Nephron (organoid): ENCODE measurements at regions not wholly inside any gene's neighbourhood (a gene's known extent, or its start where the extent isn't known, plus 50 kb on each side); places are given as distances from the start of the nearest gene placed in this dataset.

ENCODE experiments used
- H3K27ac Mint-ChIP-seq, 3 experiments: 2 replicates each; pipeline ENCODE4 v1.8.0; 2020; ENCODE audit warnings: mixed read lengths in 3 of 3, mild to moderate bottlenecking in 2 of 3, moderate library complexity in 1 of 3
- H3K27me3 Mint-ChIP-seq: 2 replicates; pipeline ENCODE4 v1.8.0; 2021; ENCODE audit warnings: low read depth, mild to moderate bottlenecking, moderate library complexity, mixed read lengths
- H3K36me3 Mint-ChIP-seq: 2 replicates; pipeline ENCODE4 v1.8.0; 2020; ENCODE audit warnings: low read depth, mixed read lengths
- H3K4me1 Mint-ChIP-seq: 2 replicates; pipeline ENCODE4 v1.8.0; 2020; ENCODE audit warnings: mixed read lengths
- H3K4me3 Mint-ChIP-seq, 3 experiments: 2 replicates each; pipeline ENCODE4 v1.8.0; 2020; ENCODE audit warnings: mild to moderate bottlenecking in 3 of 3, mixed read lengths in 3 of 3, moderate library complexity in 2 of 3
- H3K9me3 Mint-ChIP-seq: 2 replicates; pipeline ENCODE4 v1.8.0; 2020; ENCODE audit warnings: mixed read lengths
- CTCF ChIP-seq, 3 experiments: fragments of 200-600 bp; sonication (generic); IDR thresholded peaks; one replicate each; pipeline ENCODE4 v1.5.0; 2021; ENCODE audit warnings: antibody characterized with exemption in 3 of 3; ENCODE audit not compliant: unreplicated experiment in 3 of 3

DNA sequence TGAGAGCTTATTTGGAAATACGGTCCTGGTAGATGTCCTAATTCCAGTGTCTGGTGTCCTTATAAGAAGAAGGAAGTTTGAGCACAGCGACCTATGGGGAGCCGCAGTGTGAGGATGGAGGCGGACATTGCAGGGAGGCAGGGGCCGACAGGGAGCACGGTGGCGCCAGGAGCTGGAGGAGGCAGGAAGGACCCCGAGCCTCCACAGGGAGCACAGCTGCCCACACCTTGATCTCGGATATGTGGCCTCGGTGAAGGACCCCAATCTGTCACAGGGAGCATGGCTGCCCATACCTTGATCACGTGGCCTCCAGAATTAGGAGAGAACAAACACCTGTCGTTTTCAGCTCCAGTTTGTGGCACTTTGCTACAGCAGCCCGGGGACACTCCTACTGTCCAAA, 461.6 kb upstream of the SALL3 start:
- Mint-ChIP-seq H3K27me3 (peaks cover 20% of the 10 kb centered on the region), H3K27ac (no peak overlapping the region), H3K9me3 (peaks cover 2% of the 10 kb centered on the region), H3K4me1 (no peaks in the 10 kb centered on the region), H3K36me3 (no peaks in the 10 kb centered on the region), H3K4me3 (no peak overlapping the region)
- no peak for TF ChIP-seq CTCF (IDR thresholded peaks at IDR 0.05; ENCODE audit: unreplicated experiment in 3 of 3)

DNA sequence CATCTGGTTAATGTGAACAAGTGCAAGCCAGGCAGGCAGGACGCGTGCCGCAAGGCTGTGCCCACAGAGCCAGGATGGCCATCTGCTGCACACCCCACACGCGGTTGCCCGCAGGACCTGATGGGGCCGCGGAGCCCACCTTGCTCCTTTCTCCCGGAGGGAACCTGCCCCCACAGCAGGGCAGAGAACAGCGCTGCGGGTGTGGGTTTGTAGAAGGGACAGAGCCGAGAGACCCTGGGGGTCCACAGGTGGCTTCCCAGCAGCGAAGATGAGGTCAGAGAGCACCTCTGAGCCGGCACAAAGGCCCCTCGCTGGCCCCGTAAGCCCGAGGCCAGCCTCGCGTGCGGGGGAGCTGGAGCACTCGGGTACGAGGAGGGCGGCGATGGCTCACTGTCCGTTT, 460.8 kb upstream of the SALL3 start:
- H3K4me1 Mint-ChIP-seq = no peaks in the 10 kb centered on the region
- H3K27me3 Mint-ChIP-seq = peaks cover 26% of the 10 kb centered on the region
- H3K36me3 Mint-ChIP-seq = no peaks in the 10 kb centered on the region
- H3K9me3 Mint-ChIP-seq = peaks cover 2% of the 10 kb centered on the region
- no peak for TF ChIP-seq CTCF (IDR thresholded peaks at IDR 0.05; ENCODE audit: unreplicated experiment in 3 of 3)
- no peak overlapping the region for H3K4me3 Mint-ChIP-seq
- no peak overlapping the region for H3K27ac Mint-ChIP-seq

GRCh38 chr18:78519394-78520062, 460.1 kb upstream of the SALL3 start:
- Mint-ChIP-seq H3K27me3 (peaks cover 26% of the 10 kb centered on the region), H3K9me3 (peaks cover 2% of the 10 kb centered on the region), H3K36me3 (no peaks in the 10 kb centered on the region), H3K4me1 (no peaks in the 10 kb centered on the region), H3K4me3 (no peak overlapping the region), H3K27ac (no peak overlapping the region)
- no peak for TF ChIP-seq CTCF (IDR thresholded peaks at IDR 0.05; ENCODE audit: unreplicated experiment in 3 of 3)

- Mint-ChIP-seq H3K4me3 (no peak overlapping the region), H3K27me3 (peaks cover 22% of the 10 kb centered on the region), H3K4me1 (peaks cover 14% of the 10 kb centered on the region), H3K9me3 (peaks cover 2% of the 10 kb centered on the region), H3K27ac (no peak overlapping the region), H3K36me3 (no peaks in the 10 kb centered on the region)
- no peak for TF ChIP-seq CTCF (IDR thresholded peaks at IDR 0.05; ENCODE audit: unreplicated experiment in 3 of 3)
These were observed 458.5 kb upstream of the SALL3 start for GRCh38 chr18:78521136-78521535.

DNA sequence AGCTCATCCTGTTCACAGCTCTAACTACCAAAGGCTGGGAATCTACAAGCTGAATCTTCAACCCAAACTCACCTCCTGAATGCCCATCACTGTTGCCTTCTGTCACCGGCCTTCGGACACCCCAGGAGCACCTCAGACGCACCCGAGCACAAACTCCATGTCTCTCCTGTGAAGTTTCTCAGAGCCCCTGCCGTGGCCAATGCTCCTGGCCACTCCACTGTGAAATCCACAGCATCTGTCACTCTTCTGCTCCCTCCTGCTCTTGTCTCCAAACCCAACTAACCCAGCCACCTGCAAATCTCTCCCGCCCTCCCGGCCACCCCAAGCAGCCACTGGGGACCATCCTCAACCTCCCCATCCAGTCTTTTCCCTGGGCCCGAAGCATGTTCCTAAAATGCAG, 457.9 kb upstream of the SALL3 start:
- Mint-ChIP-seq H3K9me3 (peaks cover 2% of the 10 kb centered on the region), H3K27me3 (peaks cover 22% of the 10 kb centered on the region), H3K27ac (no peak overlapping the region), H3K36me3 (no peaks in the 10 kb centered on the region), H3K4me3 (no peak overlapping the region), H3K4me1 (peaks cover 16% of the 10 kb centered on the region)
- TF ChIP-seq CTCF (IDR thresholded peaks at IDR 0.05; ENCODE audit: unreplicated experiment in 3 of 3) = no peak

DNA sequence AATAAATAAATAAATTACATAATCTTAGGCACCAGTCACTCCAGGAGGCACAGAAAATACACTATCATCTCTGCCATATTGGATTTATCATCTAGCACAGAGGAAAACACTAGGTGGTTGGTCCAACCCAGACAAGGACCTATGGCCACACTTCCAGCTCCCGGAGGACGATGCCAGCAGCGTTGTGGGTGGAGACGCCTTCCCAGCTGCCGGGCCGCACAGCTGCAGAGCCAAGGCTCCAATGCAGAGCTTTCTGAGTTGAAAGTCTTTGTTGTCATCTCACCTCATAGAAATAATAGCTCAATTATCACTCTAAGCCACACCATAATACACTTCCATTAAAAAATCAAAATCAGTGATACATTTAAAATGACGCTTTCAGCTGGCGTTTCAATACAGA, 457.1 kb upstream of the SALL3 start:
- TF ChIP-seq CTCF (IDR thresholded peaks at IDR 0.05; ENCODE audit: unreplicated experiment in 3 of 3) = no peak
- Mint-ChIP-seq H3K9me3 (peaks cover 2% of the 10 kb centered on the region), H3K27ac (no peak overlapping the region)

More for the DNA sequence above, 457.1 kb upstream of the SALL3 start:
- Mint-ChIP-seq H3K4me1 (peaks cover 22% of the 10 kb centered on the region), H3K27me3 (peaks cover 22% of the 10 kb centered on the region), H3K36me3 (no peaks in the 10 kb centered on the region), H3K4me3 (no peak overlapping the region)
